GDM1 (cell line): ENCODE measurements at regions not wholly inside any gene's neighbourhood (a gene's known extent, or its start where the extent isn't known, plus 50 kb on each side); places are given as distances from the start of the nearest gene placed in this dataset.

ENCODE experiments used
- DNase-seq: peaks from one replicate; lab custom pipeline; 2025; lab: John Stamatoyannopoulos, UW

- no peak for DNase-seq
Measured at GRCh38 chr9:79986437-79986836, 414.7 kb downstream of the TLE4 start.

GRCh38 chr9:79985772-79986171 is 414.0 kb downstream of the TLE4 start:
- DNase-seq, result no peak

- DNase-seq, result no peak
Measured at GRCh38 chr9:79985264-79985663, 413.5 kb downstream of the TLE4 start.

- DNase-seq, result no peak
Measured at GRCh38 chr9:79984429-79985067, 412.8 kb downstream of the TLE4 start.

- DNase-seq, result no peak
Measured at GRCh38 chr9:79980432-79980831, 408.7 kb downstream of the TLE4 start.

- DNase-seq, result no peak
Measured at GRCh38 chr9:79977510-79978197, 405.9 kb downstream of the TLE4 start.

GRCh38 chr9:79977074-79977435 is 405.3 kb downstream of the TLE4 start:
- no peak for DNase-seq

GRCh38 chr9:79976257-79977073 is 404.7 kb downstream of the TLE4 start:
- DNase-seq, result no peak

- no peak for DNase-seq
Measured at GRCh38 chr9:79975621-79976256, 404.0 kb downstream of the TLE4 start.

GRCh38 chr9:79974806-79975422 is 403.1 kb downstream of the TLE4 start:
- no peak for DNase-seq

- DNase-seq, result no peak
Measured at GRCh38 chr9:79973627-79974026, 401.9 kb downstream of the TLE4 start.

- no peak for DNase-seq
Measured at GRCh38 chr9:79970146-79970425, 398.3 kb downstream of the TLE4 start.

GRCh38 chr9:79969393-79970145 is 397.8 kb downstream of the TLE4 start:
- no peak for DNase-seq

- no peak for DNase-seq
Measured at GRCh38 chr9:79968533-79968932, 396.8 kb downstream of the TLE4 start.

GRCh38 chr9:79962836-79963235 is 391.1 kb downstream of the TLE4 start:
- DNase-seq, result no peak

- no peak for DNase-seq
Measured at GRCh38 chr9:79962150-79962549, 390.4 kb downstream of the TLE4 start.

- DNase-seq, result no peak
Measured at GRCh38 chr9:79955300-79955699, 383.5 kb downstream of the TLE4 start.

- no peak for DNase-seq
Measured at GRCh38 chr9:79953908-79954307, 382.1 kb downstream of the TLE4 start.

- DNase-seq, result no peak
Measured at GRCh38 chr9:79952401-79952800, 380.6 kb downstream of the TLE4 start.

GRCh38 chr9:79946712-79947111 is 374.9 kb downstream of the TLE4 start:
- DNase-seq, result no peak

- no peak for DNase-seq
Measured at GRCh38 chr9:79945495-79945894, 373.7 kb downstream of the TLE4 start.

- no peak for DNase-seq
Measured at GRCh38 chr9:79945016-79945415, 373.3 kb downstream of the TLE4 start.
